HepG2 (cell line): ENCODE measurements at regions not wholly inside any gene's neighbourhood (a gene's known extent, or its start where the extent isn't known, plus 50 kb on each side); places are given as distances from the start of the nearest gene placed in this dataset.

Experiments
- ATAC-seq: fragments of 200-7000 bp; cut with Tn5 transposase; 3 replicates; pipeline ENCODE4 v1.9.1; 2020; ENCODE audit warnings: mild to moderate bottlenecking, moderate library complexity
- BruUV-seq: library from RNA; stranded (reverse); fragments of 400-500 nt; replicated peaks from 2 replicates; lab custom pipeline; 2021; lab: Mats Ljungman, UMichigan
- CTCF ChIA-PET: fragments of 300-600 bp; formaldehyde crosslinking; extraction: SDS; loops from one replicate; lab custom pipeline; 2021; ENCODE audit warnings: low total read pairs, inconsistent platforms, low intra/inter-chr PET ratio; lab: Yijun Ruan, JAX
- POLR2A ChIA-PET: fragments of 350-600 bp; sonication (Branson Sonifier 250); formaldehyde crosslinking; loops from one replicate; lab custom pipeline; 2020; ENCODE audit warnings: antibody characterized with exemption, inconsistent platforms; lab: Yijun Ruan, JAX
- DNase-seq: peaks from one replicate; pipeline ENCODE4 v3.0.0-alpha.2; 2015; ENCODE audit warnings: low spot score
- FAIRE-seq: peaks from 3 replicates; lab custom pipeline; 2011; peaks lifted over from hg19 to GRCh38; lab: Jason Lieb, UNC
- H2AFZ ChIP-seq: one replicate; pipeline ENCODE4 v1.6.1; 2011; ENCODE audit warnings: low read length, inconsistent platforms
- H3K27ac ChIP-seq: fragments of 300-600 bp; 3 replicates; pipeline ENCODE4 v1.8.0; 2011; ENCODE audit warnings: mixed run types, mild to moderate bottlenecking, mixed read lengths, low read length, inconsistent platforms; ENCODE audit not compliant: insufficient read depth; ENCODE audit errors: extremely low read length
- H3K27me3 ChIP-seq, 2 experiments: fragments of 200-600 bp in 1 of 2; 2 replicates in 1 of 2; 3 replicates in 1 of 2; pipeline versions ENCODE4 v1.6.0 to v1.8.0; 2011; ENCODE audit warnings: low read length in 2 of 2, mild to moderate bottlenecking in 2 of 2, moderate library complexity in 2 of 2, inconsistent platforms in 1 of 2; ENCODE audit not compliant: insufficient read depth in 2 of 2, control insufficient read depth in 1 of 2
- H3K36me3 ChIP-seq, 2 experiments: fragments of 200-600 bp in 1 of 2; replicated peaks in 1 of 2; 2 replicates in 1 of 2; 3 replicates in 1 of 2; pipeline versions ENCODE4 v1.5.1 to v1.8.0; 2011; ENCODE audit warnings: low read length in 2 of 2, inconsistent platforms in 1 of 2; ENCODE audit not compliant: insufficient read depth in 2 of 2, control insufficient read depth in 1 of 2
- H3K4me1 ChIP-seq: 2 replicates; pipeline ENCODE4 v1.5.1; 2012; ENCODE audit warnings: low read length, inconsistent platforms; ENCODE audit not compliant: insufficient read depth
- H3K4me2 ChIP-seq: 2 replicates; pipeline ENCODE4 v1.6.0; 2011; ENCODE audit warnings: low read depth, low read length, inconsistent platforms
- H3K4me3 ChIP-seq, 3 experiments: fragments of 200-600 bp in 1 of 3; sonication (generic), shearing (Covaris generic) in 1 of 3; replicated peaks in 1 of 3; 2 replicates each; pipeline ENCODE4 v1.5.1; 2011 to 2016; ENCODE audit warnings: low read length in 3 of 3, inconsistent platforms in 2 of 3, low read depth in 2 of 3, mild to moderate bottlenecking in 2 of 3, control low read depth in 1 of 3, mixed read lengths in 1 of 3; ENCODE audit not compliant: insufficient read depth in 1 of 3
- H3K79me2 ChIP-seq: one replicate; pipeline ENCODE4 v1.6.1; 2011; ENCODE audit warnings: low read length, inconsistent platforms; ENCODE audit not compliant: insufficient read depth
- H3K9ac ChIP-seq: 2 replicates; pipeline ENCODE4 v1.6.0; 2011; ENCODE audit warnings: mild to moderate bottlenecking, low read depth, low read length, inconsistent platforms; ENCODE audit not compliant: insufficient read depth
- H3K9me3 ChIP-seq: 2 replicates; pipeline ENCODE4 v1.5.1; 2012; ENCODE audit warnings: mild to moderate bottlenecking, low read length
- H4K20me1 ChIP-seq: 2 replicates; pipeline ENCODE4 v1.6.0; 2011; ENCODE audit warnings: inconsistent platforms, mild to moderate bottlenecking, low read length, moderate library complexity; ENCODE audit not compliant: insufficient read depth
- GABPA ChIP-seq, 2 experiments: IDR thresholded peaks; 2 replicates each; pipeline ENCODE4 v1.6.1; 2011 to 2016; ENCODE audit warnings: low read depth in 2 of 2, low read length in 1 of 2, missing biosample characterization in 1 of 2, missing genetic modification characterization in 1 of 2
- KLF9 ChIP-seq: IDR thresholded peaks from 2 replicates; pipeline ENCODE4 v1.6.1; 2016; ENCODE audit warnings: low read depth
- MTF2 ChIP-seq: sonication (generic); formaldehyde crosslinking; IDR thresholded peaks from 2 replicates; pipeline ENCODE4 v1.5.0; 2020; ENCODE audit warnings: missing genetic modification reagents, borderline replicate concordance
- TFDP2 ChIP-seq: sonication (generic); formaldehyde crosslinking; IDR thresholded peaks from 2 replicates; pipeline ENCODE4 v1.4.0; 2020; ENCODE audit warnings: missing genetic modification reagents
- ZBTB26 ChIP-seq: IDR thresholded peaks from 2 replicates; pipeline ENCODE4 v1.6.1; 2016; ENCODE audit warnings: missing compliant biosample characterization, missing genetic modification reagents, borderline replicate concordance
- ZBTB4 ChIP-seq: sonication (generic); formaldehyde crosslinking; IDR thresholded peaks from 2 replicates; pipeline ENCODE4 v1.4.0; 2020; ENCODE audit warnings: missing genetic modification reagents, mild to moderate bottlenecking, borderline replicate concordance
- ZNF253 ChIP-seq: sonication (generic); formaldehyde crosslinking; IDR thresholded peaks from 2 replicates; pipeline ENCODE4 v1.8.0; 2022; ENCODE audit warnings: mild to moderate bottlenecking, missing genetic modification reagents, borderline replicate concordance
- ZNF800 ChIP-seq: sonication (generic); formaldehyde crosslinking; IDR thresholded peaks from 2 replicates; pipeline ENCODE4 v1.4.0; 2020; ENCODE audit warnings: missing genetic modification reagents
- WGBS: methylation state at CpG from one replicate; pipeline ENCODE4 v1.1.6; 2017; ENCODE audit warnings: low lambda C conversion rate; 5-methylcytosine and 5-hydroxymethylcytosine counted together
- in situ Hi-C: cut with HindIII; loops from 2 replicates; pipeline ENCODE4 v1.10.0; 2017; ENCODE audit warnings: low pct_unique_long_range_greater_than_20kb; ENCODE audit not compliant: extremely low pct_ligation_motif_present
- intact Hi-C: fragments of 100-400 bp; cut with micrococcal nuclease; formaldehyde crosslinking; loops from one replicate; pipeline ENCODE4 v1.10.0; 2022; ENCODE audit not compliant: unreplicated experiment

GRCh38 chr12:29023436-29024076, 125.5 kb upstream of the FAR2 start:
- Histone ChIP-seq H3K27me3 (no peaks in the 10 kb centered on the region), H3K9ac (no peak overlapping the region), H2AFZ (no peak overlapping the region), H4K20me1 (no peaks in the 10 kb centered on the region), H3K4me3 (no peak overlapping the region), H3K9me3 (no peaks in the 10 kb centered on the region), H3K79me2 (no peaks in the 10 kb centered on the region), H3K36me3 (no peaks in the 10 kb centered on the region), H3K4me1 (no peaks in the 10 kb centered on the region), H3K4me2 (no peak overlapping the region), H3K27ac (no peak overlapping the region)
- BruUV-seq, result no TSS peak
- no peak for ATAC-seq
- CTCF ChIA-PET, result no interaction called here
- no peak for FAIRE-seq
- 57% methylated on average over 2 of the region's 2 CpGs for whole genome bisulfite sequencing
- no peak for TF ChIP-seq ZBTB4 (CRISPR knock-in tag)
- no peak for TF ChIP-seq ZNF253 (CRISPR knock-in tag)
- TF ChIP-seq MTF2 (CRISPR knock-in tag), result no peak
- no peak for TF ChIP-seq ZNF800 (CRISPR knock-in tag)
- TF ChIP-seq GABPA (IDR thresholded peaks at IDR 0.05; ENCODE audit: low read depth, low read length), result no peak
- no peak for TF ChIP-seq GABPA (CRISPR knock-in tag; IDR thresholded peaks at IDR 0.05; ENCODE audit: low read depth)
- no peak for TF ChIP-seq ZBTB26 (CRISPR knock-in tag)
- no peak for TF ChIP-seq KLF9 (CRISPR knock-in tag)
- TF ChIP-seq TFDP2, result no peak
- POLR2A ChIA-PET, result no interaction called here
- in situ Hi-C loops, result no loop called here
- no peak for DNase-seq
- intact Hi-C loops, result no loop called here
